DND-41 (cell line): ENCODE measurements at regions not wholly inside any gene's neighbourhood (a gene's known extent, or its start where the extent isn't known, plus 50 kb on each side); places are given as distances from the start of the nearest gene placed in this dataset.
"Not testable (repeated sequence)": the region's sequence is repeated elsewhere in the genome, so short reads cannot be mapped to it uniquely, and the experiment has no call there.

ENCODE experiments used
- ATAC-seq: fragments of 200-7000 bp; cut with Tn5 transposase; 3 replicates; pipeline ENCODE4 v1.9.1; 2021; ENCODE audit warnings: low read depth; ENCODE audit not compliant: insufficient read depth
- DNase-seq: peaks from one replicate; pipeline ENCODE4 v3.0.0-alpha.2; 2020
- H2AFZ ChIP-seq: 2 replicates; pipeline ENCODE4 v1.6.0; 2012; ENCODE audit warnings: low read depth, low read length
- H3K27ac ChIP-seq: 2 replicates; pipeline ENCODE4 v1.5.1; 2012; ENCODE audit warnings: low read length, inconsistent platforms
- H3K27me3 ChIP-seq: fragments of 200-600 bp; sonication (generic); 2 replicates; pipeline ENCODE4 v1.6.0; 2012; ENCODE audit warnings: low read length, mild to moderate bottlenecking, inconsistent platforms; ENCODE audit not compliant: insufficient read depth, poor library complexity
- H3K36me3 ChIP-seq: 2 replicates; pipeline ENCODE4 v1.5.1; 2012; ENCODE audit warnings: low read length, inconsistent platforms; ENCODE audit not compliant: insufficient read depth
- H3K4me1 ChIP-seq: 2 replicates; pipeline ENCODE4 v1.5.1; 2012; ENCODE audit warnings: mild to moderate bottlenecking, low read length; ENCODE audit not compliant: insufficient read depth
- H3K4me2 ChIP-seq: 2 replicates; pipeline ENCODE4 v1.6.0; 2012; ENCODE audit warnings: mild to moderate bottlenecking, moderate library complexity, low read length, inconsistent platforms; ENCODE audit not compliant: insufficient read depth
- H3K4me3 ChIP-seq, 2 experiments: fragments of 200-600 bp in 1 of 2; shearing (Covaris generic) in 1 of 2; 2 replicates each; pipeline ENCODE4 v1.5.1; 2012 to 2016; ENCODE audit warnings: inconsistent platforms in 2 of 2, low read length in 2 of 2, mild to moderate bottlenecking in 2 of 2, low read depth in 1 of 2, moderate library complexity in 1 of 2
- H3K79me2 ChIP-seq: 2 replicates; pipeline ENCODE4 v1.6.0; 2012; ENCODE audit warnings: low read length, inconsistent platforms; ENCODE audit not compliant: insufficient read depth
- H3K9ac ChIP-seq: 2 replicates; pipeline ENCODE4 v1.6.0; 2012; ENCODE audit warnings: low read depth, mild to moderate bottlenecking, inconsistent platforms, low read length, moderate library complexity
- H3K9me3 ChIP-seq: 2 replicates; pipeline ENCODE4 v1.5.1; 2012; ENCODE audit warnings: low read length, moderate library complexity, mild to moderate bottlenecking, inconsistent platforms; ENCODE audit not compliant: insufficient read depth, severe bottlenecking
- H4K20me1 ChIP-seq: 2 replicates; pipeline ENCODE4 v1.6.0; 2012; ENCODE audit warnings: low read length; ENCODE audit not compliant: insufficient read depth
- CTCF ChIP-seq: IDR thresholded peaks from 2 replicates; pipeline ENCODE4 v1.5.1; 2012; ENCODE audit warnings: borderline replicate concordance, low read length, moderate library complexity, mild to moderate bottlenecking; ENCODE audit not compliant: poor library complexity, severe bottlenecking; ENCODE audit errors: extremely low read depth
- EZH2 ChIP-seq: IDR thresholded peaks from 3 replicates; pipeline ENCODE4 v1.6.1; 2012; ENCODE audit warnings: borderline replicate concordance, low read depth, mild to moderate bottlenecking, moderate library complexity, low read length, inconsistent platforms; ENCODE audit not compliant: severe bottlenecking

GRCh38 chr6:27553123-27553904, 80.4 kb upstream of the ZNF184 start:
- H2AFZ ChIP-seq: no peak overlapping the region
- H4K20me1 ChIP-seq: no peaks in the 10 kb centered on the region
- H3K27me3 ChIP-seq: no peaks in the 10 kb centered on the region
- H3K79me2 ChIP-seq: no peaks in the 10 kb centered on the region
- no peak for ATAC-seq
- no peak for DNase-seq
- H3K4me2 ChIP-seq: no peak overlapping the region
- H3K4me1 ChIP-seq: no peaks in the 10 kb centered on the region
- TF ChIP-seq CTCF (no peak), EZH2 (no peak)
- H3K4me3 ChIP-seq: no peak overlapping the region
- no peaks in the 10 kb centered on the region for H3K9me3 ChIP-seq
- H3K27ac ChIP-seq: no peak overlapping the region
- H3K36me3 ChIP-seq: no peaks in the 10 kb centered on the region
- H3K9ac ChIP-seq: no peak overlapping the region

DNA sequence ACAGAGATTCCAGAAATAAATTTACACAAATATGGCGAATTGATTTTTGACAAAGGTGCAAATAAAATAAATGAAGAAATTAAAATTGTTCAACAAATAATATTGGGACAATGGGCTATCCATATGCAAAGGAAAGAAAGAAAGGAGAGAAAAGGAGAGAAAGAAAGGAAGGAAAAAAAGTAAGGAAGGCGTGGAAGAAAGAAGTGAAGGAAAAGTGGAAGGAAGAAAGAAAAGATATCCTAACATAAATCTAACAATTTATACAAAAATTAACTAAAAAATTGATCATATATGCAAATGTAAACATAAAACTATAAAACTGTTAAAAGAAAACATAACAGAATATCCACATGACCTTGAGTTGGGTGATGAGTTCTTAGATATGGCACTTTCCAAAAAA, 78.7 kb upstream of the ZNF184 start:
- Histone ChIP-seq H3K4me2 (no peak overlapping the region), H3K27ac (no peak overlapping the region), H3K79me2 (no peaks in the 10 kb centered on the region), H3K4me1 (no peaks in the 10 kb centered on the region), H3K4me3 (no peak overlapping the region), H3K27me3 (no peaks in the 10 kb centered on the region), H2AFZ (no peak overlapping the region), H3K9ac (no peak overlapping the region), H3K36me3 (no peaks in the 10 kb centered on the region), H4K20me1 (no peaks in the 10 kb centered on the region), H3K9me3 (no peaks in the 10 kb centered on the region)
- DNase-seq (no peak), ATAC-seq (no peak)
- TF ChIP-seq CTCF (no peak), EZH2 (no peak)

GRCh38 chr6:27550692-27551091, 77.8 kb upstream of the ZNF184 start:
- Histone ChIP-seq H3K4me3 (no peak overlapping the region), H3K79me2 (no peaks in the 10 kb centered on the region), H3K9ac (no peak overlapping the region), H3K27ac (no peak overlapping the region), H3K9me3 (no peaks in the 10 kb centered on the region), H2AFZ (no peak overlapping the region), H3K4me1 (no peaks in the 10 kb centered on the region), H3K36me3 (no peaks in the 10 kb centered on the region), H3K27me3 (no peaks in the 10 kb centered on the region), H3K4me2 (no peak overlapping the region), H4K20me1 (no peaks in the 10 kb centered on the region)
- ATAC-seq (no peak), DNase-seq (no peak)
- TF ChIP-seq CTCF (no peak), EZH2 (no peak)

DNA sequence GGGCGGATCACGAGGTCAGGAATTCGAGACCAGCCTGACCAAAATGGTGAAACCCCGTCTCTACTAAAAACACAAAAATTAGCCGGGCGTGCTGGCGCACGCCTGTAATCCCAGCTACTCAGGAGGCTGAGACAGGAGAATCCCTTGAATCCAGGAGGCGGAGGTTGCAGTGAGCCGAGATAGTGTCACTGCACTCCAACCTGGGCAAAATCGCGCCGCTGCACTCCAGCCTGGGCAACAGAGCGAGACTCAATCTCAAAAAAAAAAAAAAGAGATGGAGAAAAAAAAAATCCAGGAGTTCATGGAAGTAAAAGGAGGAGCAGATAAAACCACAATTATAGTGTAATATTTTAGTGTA, 76.3 kb upstream of the ZNF184 start:
- not testable (repeated sequence) for ATAC-seq, H3K27me3 ChIP-seq, H3K9me3 ChIP-seq, H3K79me2 ChIP-seq, H4K20me1 ChIP-seq, H3K4me3 ChIP-seq, DNase-seq, H2AFZ ChIP-seq, H3K27ac ChIP-seq, H3K36me3 ChIP-seq, H3K9ac ChIP-seq, H3K4me2 ChIP-seq, H3K4me1 ChIP-seq
